Right atrium auricular region (tissue), 2 donors: ENCODE measurements at regions not wholly inside any gene's neighbourhood (a gene's known extent, or its start where the extent isn't known, plus 50 kb on each side); places are given as distances from the start of the nearest gene placed in this dataset.

Source experiments
- DNase-seq: peaks from one replicate; pipeline ENCODE4 v3.0.0-alpha.2; 2019; ENCODE audit warnings: low spot score
- H3K27ac ChIP-seq, 2 donors: fragments of 200-600 bp; sonication (generic); 1 replicate in 1 of 2; 2 replicates in 1 of 2; pipeline ENCODE4 v1.5.1; 2016 to 2019
- H3K27me3 ChIP-seq, 2 donors: fragments of 200-600 bp; sonication (generic); one replicate each; pipeline versions ENCODE4 v1.5.1 to v1.6.0; 2017 to 2019
- H3K36me3 ChIP-seq: fragments of 200-600 bp; sonication (generic); one replicate; pipeline ENCODE4 v1.5.1; 2016
- H3K4me1 ChIP-seq, 2 donors: fragments of 200-600 bp; sonication (generic); one replicate each; pipeline versions ENCODE4 v1.5.1 to v1.6.0; 2017 to 2019
- H3K4me3 ChIP-seq, 2 donors: fragments of 200-600 bp; sonication (generic); 1 replicate in 1 of 2; 2 replicates in 1 of 2; pipeline ENCODE4 v1.5.1; 2017 to 2019; ENCODE audit warnings: mild to moderate bottlenecking in 1 of 2, moderate library complexity in 1 of 2
- H3K9me3 ChIP-seq, 2 donors: fragments of 200-600 bp; sonication (generic); one replicate each; pipeline ENCODE4 v1.5.1; 2019
- CTCF ChIP-seq, 2 donors: fragments of 200-600 bp; sonication (generic); IDR thresholded peaks; one replicate each; pipeline ENCODE4 v1.5.1; 2019; ENCODE audit warnings: antibody characterized with exemption in 2 of 2

GRCh38 chr15:39250460-39251186 is 330.3 kb upstream of the THBS1 start:
- H3K27ac ChIP-seq: no peak overlapping the region
- H3K27me3 ChIP-seq: no peaks in the 10 kb centered on the region
- no peak for DNase-seq
- no peak overlapping the region for H3K4me3 ChIP-seq
- no peak for TF ChIP-seq CTCF (IDR thresholded peaks at IDR 0.05)
- H3K9me3 ChIP-seq: no peaks in the 10 kb centered on the region
- H3K4me1 ChIP-seq: peaks cover 0 to 9% of the 10 kb centered on the region in 2 donors
- no peaks in the 10 kb centered on the region for H3K36me3 ChIP-seq

- Histone ChIP-seq H3K27me3 (no peaks in the 10 kb centered on the region), H3K4me1 (peaks cover 0 to 9% of the 10 kb centered on the region in 2 donors), H3K9me3 (no peaks in the 10 kb centered on the region), H3K36me3 (no peaks in the 10 kb centered on the region), H3K4me3 (no peak overlapping the region), H3K27ac (no peak overlapping the region)
- DNase-seq: no peak
- TF ChIP-seq CTCF (IDR thresholded peaks at IDR 0.05): no peak
Observed at GRCh38 chr15:39251413-39252133, 329.3 kb upstream of the THBS1 start.

DNA sequence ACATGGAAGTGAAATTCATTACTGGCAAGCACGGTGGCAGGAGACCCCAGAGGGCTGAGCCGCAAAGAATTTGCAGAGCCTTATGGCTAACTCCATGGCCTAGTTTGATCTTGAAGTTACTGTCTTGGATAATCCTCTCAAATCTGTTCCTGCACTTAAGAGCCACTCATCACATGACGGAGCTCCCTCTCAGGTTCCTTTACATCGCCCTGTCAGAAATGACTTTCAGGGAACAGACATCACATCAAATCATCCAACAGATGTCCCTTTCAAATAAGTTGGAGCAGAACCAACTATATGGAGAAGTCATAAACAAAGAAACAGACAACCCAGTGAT is 328.8 kb upstream of the THBS1 start:
- H3K36me3 ChIP-seq: no peaks in the 10 kb centered on the region
- DNase-seq: no peak
- no peak for TF ChIP-seq CTCF (IDR thresholded peaks at IDR 0.05)
- H3K4me3 ChIP-seq: no peak overlapping the region
- peaks cover 0 to 9% of the 10 kb centered on the region in 2 donors for H3K4me1 ChIP-seq
- no peak overlapping the region for H3K27ac ChIP-seq
- no peaks in the 10 kb centered on the region for H3K9me3 ChIP-seq
- no peaks in the 10 kb centered on the region for H3K27me3 ChIP-seq

DNA sequence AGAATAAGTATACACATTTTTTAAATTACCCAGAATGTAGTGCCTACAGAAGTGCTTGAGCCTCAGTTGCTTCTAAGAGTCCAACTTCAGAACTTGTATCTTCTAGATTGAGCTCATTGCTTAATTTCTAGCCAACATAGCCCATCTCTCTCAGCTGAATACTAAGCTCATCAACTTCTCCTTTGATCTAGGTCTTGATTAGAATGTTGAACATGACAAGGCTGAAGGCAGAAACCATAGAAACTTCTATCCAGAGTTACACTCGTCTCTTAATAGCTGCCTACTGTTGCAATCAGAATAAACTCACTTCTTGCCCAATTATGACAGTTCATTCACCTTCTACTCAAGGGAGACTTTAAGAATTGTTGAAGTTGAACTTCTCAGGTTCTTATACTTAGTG is 327.3 kb upstream of the THBS1 start:
- H3K4me3 ChIP-seq: no peak overlapping the region
- H3K27me3 ChIP-seq: no peaks in the 10 kb centered on the region
- no peak for TF ChIP-seq CTCF (IDR thresholded peaks at IDR 0.05)
- no peak overlapping the region for H3K27ac ChIP-seq
- no peaks in the 10 kb centered on the region for H3K4me1 ChIP-seq
- H3K9me3 ChIP-seq: no peaks in the 10 kb centered on the region
- no peak for DNase-seq
- no peaks in the 10 kb centered on the region for H3K36me3 ChIP-seq

GRCh38 chr15:39254181-39254580 is 326.7 kb upstream of the THBS1 start:
- no peak for TF ChIP-seq CTCF (IDR thresholded peaks at IDR 0.05)
- Histone ChIP-seq H3K36me3 (no peaks in the 10 kb centered on the region), H3K4me1 (no peaks in the 10 kb centered on the region), H3K9me3 (no peaks in the 10 kb centered on the region), H3K27me3 (no peaks in the 10 kb centered on the region), H3K4me3 (no peak overlapping the region), H3K27ac (no peak overlapping the region)
- DNase-seq: no peak
